ENCODE measurements at regions not wholly inside any gene's neighbourhood (a gene's known extent, or its start where the extent isn't known, plus 50 kb on each side); places are given as distances from the start of the nearest gene placed in this dataset.

GRCh38 chr13:44695520-44695919, 119.4 kb upstream of the TSC22D1 start:
- TF ChIP-seq CTCF (IDR thresholded peaks at IDR 0.05) (no peak), POLR2A (IDR thresholded peaks at IDR 0.05) (no peak)
